A673 (cell line): ENCODE measurements at regions not wholly inside any gene's neighbourhood (a gene's known extent, or its start where the extent isn't known, plus 50 kb on each side); places are given as distances from the start of the nearest gene placed in this dataset.

Experiments used
- CTCF ChIP-seq: fragments of 300-800, 200-600 bp; sonication (generic); conservative IDR thresholded peaks from 2 replicates; pipeline ENCODE4 v1.5.1; 2017; ENCODE audit warnings: low read depth, mild to moderate bottlenecking, antibody characterized with exemption, low read length, moderate library complexity, mixed read lengths
- EZH2 ChIP-seq: fragments of 200-600 bp; sonication (generic); IDR thresholded peaks from 2 replicates; pipeline ENCODE4 v1.6.1; 2017; ENCODE audit warnings: borderline replicate concordance, low read depth, mild to moderate bottlenecking, mixed read lengths, antibody characterized with exemption, low read length; ENCODE audit not compliant: poor library complexity, severe bottlenecking

- TF ChIP-seq CTCF (no peak), EZH2 (no peak)
Observed at GRCh38 chr6:106745197-106745770, 115.9 kb downstream of the QRSL1 start.
